ENCODE measurements at regions not wholly inside any gene's neighbourhood (a gene's known extent, or its start where the extent isn't known, plus 50 kb on each side); places are given as distances from the start of the nearest gene placed in this dataset.

DNA sequence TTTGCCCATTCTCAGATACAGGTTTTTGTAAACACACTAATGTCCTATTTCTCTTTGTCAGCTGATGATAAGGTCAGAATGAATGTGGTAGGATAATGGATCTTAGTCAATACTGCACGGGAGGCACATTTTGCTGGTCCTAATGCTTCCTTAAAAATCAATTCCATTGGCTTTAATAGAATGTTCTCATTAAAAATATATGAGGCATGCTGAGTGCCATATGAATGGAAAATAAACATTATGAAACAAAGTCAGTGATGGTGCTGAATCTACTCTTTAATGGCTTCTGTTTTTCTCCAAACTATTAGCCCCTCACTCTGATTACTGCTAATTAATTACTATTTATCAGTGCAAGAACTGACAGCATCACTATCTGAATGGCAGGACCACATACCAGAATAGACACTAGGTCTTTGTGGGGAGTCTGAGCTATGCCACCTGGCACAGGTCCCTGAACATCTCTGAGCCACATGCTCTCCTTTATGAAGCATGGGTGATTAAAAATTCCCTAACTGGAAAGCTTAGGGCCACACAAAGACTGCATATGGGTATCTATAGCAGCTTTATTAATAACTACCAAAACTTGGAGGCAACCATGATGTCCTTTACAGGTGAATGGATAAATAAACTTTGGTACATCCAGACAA is 278.9 kb downstream of the MEX3B start:
- DNase-seq (ENCODE audit: low spot score) (no peak), ATAC-seq (no peak)
- Histone ChIP-seq H3K36me3 (ENCODE audit: insufficient read depth) (peaks cover 4% of the 10 kb centered on the region; the same call in 1 of the 2 replicates), H3K79me2 (replicated peaks; ENCODE audit: insufficient read depth) (0 out of 2 replicates have a peak, but pooled peaks cover 3% of the 10 kb centered on the region), H3K27ac (ENCODE audit: low read depth) (no peak overlapping the region), H2AFZ (no peak overlapping the region), H3K4me3 (no peak overlapping the region), H3K4me2 (no peak overlapping the region), H3K9me2 (ENCODE audit: insufficient read depth) (peaks cover 4% of the 10 kb centered on the region; the same call in 1 of the 2 replicates), H4K20me1 (replicated peaks; ENCODE audit: insufficient read depth) (peaks cover 7% of the 10 kb centered on the region), H3K27me3 (ENCODE audit: insufficient read depth) (no peaks in the 10 kb centered on the region), H3F3A (replicated peaks; ENCODE audit: low read depth) (no peaks in the 10 kb centered on the region), H3K4me1 (ENCODE audit: insufficient read depth) (no peaks in the 10 kb centered on the region)
- no peak overlapping the region for H3K27ac Mint-ChIP-seq
- no peak overlapping the region for H3K4me3 Mint-ChIP-seq
- TF ChIP-seq EZH2 (IDR thresholded peaks at IDR 0.05; ENCODE audit: low read depth, unreplicated experiment) (no peak), ZNF114 (CRISPR knock-in tag; IDR thresholded peaks at IDR 0.05) (no peak), STAT1 (IDR thresholded peaks at IDR 0.05; ENCODE audit: unreplicated experiment) (no peak)
- TF ChIP-seq, protein P1, sequence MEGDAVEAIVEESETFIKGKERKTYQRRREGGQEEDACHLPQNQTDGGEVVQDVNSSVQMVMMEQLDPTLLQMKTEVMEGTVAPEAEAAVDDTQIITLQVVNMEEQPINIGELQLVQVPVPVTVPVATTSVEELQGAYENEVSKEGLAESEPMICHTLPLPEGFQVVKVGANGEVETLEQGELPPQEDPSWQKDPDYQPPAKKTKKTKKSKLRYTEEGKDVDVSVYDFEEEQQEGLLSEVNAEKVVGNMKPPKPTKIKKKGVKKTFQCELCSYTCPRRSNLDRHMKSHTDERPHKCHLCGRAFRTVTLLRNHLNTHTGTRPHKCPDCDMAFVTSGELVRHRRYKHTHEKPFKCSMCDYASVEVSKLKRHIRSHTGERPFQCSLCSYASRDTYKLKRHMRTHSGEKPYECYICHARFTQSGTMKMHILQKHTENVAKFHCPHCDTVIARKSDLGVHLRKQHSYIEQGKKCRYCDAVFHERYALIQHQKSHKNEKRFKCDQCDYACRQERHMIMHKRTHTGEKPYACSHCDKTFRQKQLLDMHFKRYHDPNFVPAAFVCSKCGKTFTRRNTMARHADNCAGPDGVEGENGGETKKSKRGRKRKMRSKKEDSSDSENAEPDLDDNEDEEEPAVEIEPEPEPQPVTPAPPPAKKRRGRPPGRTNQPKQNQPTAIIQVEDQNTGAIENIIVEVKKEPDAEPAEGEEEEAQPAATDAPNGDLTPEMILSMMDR (conservative IDR thresholded peaks at IDR 0.05; ENCODE audit: low read depth in 2 of 2): no peak
- peaks cover 8% of the 10 kb centered on the region for H3K36me3 Mint-ChIP-seq (ENCODE audit: low read depth)
- H3K9me3 Mint-ChIP-seq: no peaks in the 10 kb centered on the region; the same call in 2 of the 3 replicates
- no peaks in the 10 kb centered on the region for H3K27me3 Mint-ChIP-seq (ENCODE audit: insufficient read depth, low read depth, poor library complexity)
- H3K4me1 Mint-ChIP-seq: no peaks in the 10 kb centered on the region

DNA sequence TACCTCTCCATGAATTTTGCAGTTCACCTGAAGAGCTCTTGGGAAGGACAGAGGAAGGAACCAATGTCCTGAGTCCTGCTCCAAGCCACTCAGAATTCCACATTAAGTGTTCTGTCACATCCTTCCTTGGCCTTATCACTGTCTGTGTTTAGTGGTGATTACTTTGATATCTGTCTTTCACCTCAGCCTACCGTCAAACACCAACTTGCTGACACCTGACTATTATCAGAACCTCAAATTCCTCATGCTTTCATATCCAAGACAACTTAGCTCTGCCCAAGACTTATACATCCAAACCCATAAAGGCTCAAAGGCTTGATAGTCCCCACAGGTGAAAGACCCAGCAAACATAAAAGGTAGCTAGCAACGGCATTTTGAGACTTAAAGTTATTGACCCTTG is 280.0 kb downstream of the MEX3B start:
- Histone ChIP-seq H2AFZ (no peak overlapping the region), H3K4me1 (ENCODE audit: insufficient read depth) (no peaks in the 10 kb centered on the region), H3K36me3 (ENCODE audit: insufficient read depth) (peaks cover 4% of the 10 kb centered on the region; the same call in 1 of the 2 replicates), H3K27me3 (ENCODE audit: insufficient read depth) (no peaks in the 10 kb centered on the region), H3K4me3 (no peak overlapping the region), H3K9me2 (ENCODE audit: insufficient read depth) (peaks cover 4% of the 10 kb centered on the region; the same call in 1 of the 2 replicates), H3K4me2 (no peak overlapping the region), H3K27ac (ENCODE audit: low read depth) (no peak overlapping the region), H3K79me2 (replicated peaks; ENCODE audit: insufficient read depth) (0 out of 2 replicates have a peak, but pooled peaks cover 3% of the 10 kb centered on the region), H4K20me1 (replicated peaks; ENCODE audit: insufficient read depth) (peaks cover 7% of the 10 kb centered on the region), H3F3A (replicated peaks; ENCODE audit: low read depth) (no peaks in the 10 kb centered on the region)
- H3K4me1 Mint-ChIP-seq: no peaks in the 10 kb centered on the region; the same call in 2 of the 3 replicates
- peaks cover 8% of the 10 kb centered on the region for H3K36me3 Mint-ChIP-seq (ENCODE audit: low read depth)
- TF ChIP-seq NANOG (IDR thresholded peaks at IDR 0.05; ENCODE audit: borderline replicate concordance): no peak
- TF ChIP-seq EZH2phosphoT487 (IDR thresholded peaks at IDR 0.05; ENCODE audit: unreplicated experiment): no peak
- no peak for TF ChIP-seq ZNF331 (CRISPR knock-in tag; IDR thresholded peaks at IDR 0.05; ENCODE audit: low read depth)
- TF ChIP-seq, protein P2, sequence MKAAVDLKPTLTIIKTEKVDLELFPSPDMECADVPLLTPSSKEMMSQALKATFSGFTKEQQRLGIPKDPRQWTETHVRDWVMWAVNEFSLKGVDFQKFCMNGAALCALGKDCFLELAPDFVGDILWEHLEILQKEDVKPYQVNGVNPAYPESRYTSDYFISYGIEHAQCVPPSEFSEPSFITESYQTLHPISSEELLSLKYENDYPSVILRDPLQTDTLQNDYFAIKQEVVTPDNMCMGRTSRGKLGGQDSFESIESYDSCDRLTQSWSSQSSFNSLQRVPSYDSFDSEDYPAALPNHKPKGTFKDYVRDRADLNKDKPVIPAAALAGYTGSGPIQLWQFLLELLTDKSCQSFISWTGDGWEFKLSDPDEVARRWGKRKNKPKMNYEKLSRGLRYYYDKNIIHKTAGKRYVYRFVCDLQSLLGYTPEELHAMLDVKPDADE (IDR thresholded peaks at IDR 0.05): no peak
- TF ChIP-seq ZNF114 (CRISPR knock-in tag; IDR thresholded peaks at IDR 0.05): no peak
- TF ChIP-seq EZH2 (IDR thresholded peaks at IDR 0.05; ENCODE audit: low read depth, unreplicated experiment): no peak
- H3K27me3 Mint-ChIP-seq (ENCODE audit: insufficient read depth, low read depth, poor library complexity): no peaks in the 10 kb centered on the region
- H3K9me3 Mint-ChIP-seq: no peaks in the 10 kb centered on the region; the same call in 1 of the 3 replicates
- DNase-seq (ENCODE audit: low spot score): no peak
- no peak for ATAC-seq
- H3K27ac Mint-ChIP-seq: no peak overlapping the region
- no peak overlapping the region for H3K4me3 Mint-ChIP-seq

All from GM23338 (cell line).